ENCODE measurements at regions not wholly inside any gene's neighbourhood (a gene's known extent, or its start where the extent isn't known, plus 50 kb on each side); places are given as distances from the start of the nearest gene placed in this dataset.

- no peak for DNase-seq
These were observed 121.4 kb upstream of the HS6ST1 start for GRCh38 chr2:128439791-128440665.

- no peak for DNase-seq
These were observed 122.1 kb upstream of the HS6ST1 start for GRCh38 chr2:128440666-128441340.

- no peak for DNase-seq
These were observed 122.8 kb upstream of the HS6ST1 start for GRCh38 chr2:128441341-128442052.

- DNase-seq = no peak
These were observed 123.5 kb upstream of the HS6ST1 start for GRCh38 chr2:128442053-128442751.

- no peak for DNase-seq
These were observed 124.2 kb upstream of the HS6ST1 start for GRCh38 chr2:128442891-128443302.

- no peak for DNase-seq
These were observed 125.6 kb upstream of the HS6ST1 start for GRCh38 chr2:128444121-128444771.

GRCh38 chr2:128444816-128445522 is 126.3 kb upstream of the HS6ST1 start:
- no peak for DNase-seq

GRCh38 chr2:128445523-128445900 is 126.8 kb upstream of the HS6ST1 start:
- no peak for DNase-seq

- no peak for DNase-seq
These were observed 127.6 kb upstream of the HS6ST1 start for GRCh38 chr2:128446049-128446873.

GRCh38 chr2:128446874-128447537 is 128.3 kb upstream of the HS6ST1 start:
- DNase-seq = no peak

- no peak for DNase-seq
These were observed 128.9 kb upstream of the HS6ST1 start for GRCh38 chr2:128447538-128447995.

- DNase-seq = no peak
These were observed 129.9 kb upstream of the HS6ST1 start for GRCh38 chr2:128448331-128449225.

- no peak for DNase-seq
These were observed 130.8 kb upstream of the HS6ST1 start for GRCh38 chr2:128449226-128450061.

GRCh38 chr2:128450211-128451024 is 131.8 kb upstream of the HS6ST1 start:
- DNase-seq = no peak

GRCh38 chr2:128451084-128452023 is 132.7 kb upstream of the HS6ST1 start:
- DNase-seq = no peak

GRCh38 chr2:128452024-128452411 is 133.3 kb upstream of the HS6ST1 start:
- DNase-seq = no peak
